HL-60/S4 treated with retinoic acid at 250 ng/mL for 4 days and 3 days (cell line): ENCODE measurements at regions not wholly inside any gene's neighbourhood (a gene's known extent, or its start where the extent isn't known, plus 50 kb on each side); places are given as distances from the start of the nearest gene placed in this dataset.

Experiments
- in situ Hi-C: fragments of 300-500 bp; cut with MboI; formaldehyde crosslinking; loops from 2 replicates; pipeline ENCODE4 v1.7.0; 2022; ENCODE audit warnings: low sequenced_read_pairs

- in situ Hi-C loops: no loop called here
These were observed 114.9 kb downstream of the UQCRFS1 start for GRCh38 chr19:29098091-29098490.

- in situ Hi-C loops: no loop called here
These were observed 116.1 kb downstream of the UQCRFS1 start for GRCh38 chr19:29096896-29097295.

DNA sequence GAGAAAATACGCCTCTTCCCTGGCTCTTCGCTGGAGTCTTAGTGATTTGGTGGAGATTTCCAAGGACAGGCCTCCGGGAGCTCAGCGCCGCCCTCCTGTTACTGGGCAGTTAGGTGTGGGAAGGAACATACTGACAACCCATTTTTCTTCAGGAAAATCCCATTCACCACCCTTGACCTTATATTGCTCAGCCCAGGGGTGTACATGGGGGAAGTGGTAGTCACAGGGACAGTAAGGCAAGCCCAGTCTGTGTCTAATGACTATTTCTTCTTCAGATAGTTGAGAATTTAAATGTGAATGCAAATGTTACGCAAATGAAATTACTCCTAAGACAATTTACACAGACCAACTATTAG lies 119.4 kb downstream of the UQCRFS1 start:
- in situ Hi-C loops: no loop called here

DNA sequence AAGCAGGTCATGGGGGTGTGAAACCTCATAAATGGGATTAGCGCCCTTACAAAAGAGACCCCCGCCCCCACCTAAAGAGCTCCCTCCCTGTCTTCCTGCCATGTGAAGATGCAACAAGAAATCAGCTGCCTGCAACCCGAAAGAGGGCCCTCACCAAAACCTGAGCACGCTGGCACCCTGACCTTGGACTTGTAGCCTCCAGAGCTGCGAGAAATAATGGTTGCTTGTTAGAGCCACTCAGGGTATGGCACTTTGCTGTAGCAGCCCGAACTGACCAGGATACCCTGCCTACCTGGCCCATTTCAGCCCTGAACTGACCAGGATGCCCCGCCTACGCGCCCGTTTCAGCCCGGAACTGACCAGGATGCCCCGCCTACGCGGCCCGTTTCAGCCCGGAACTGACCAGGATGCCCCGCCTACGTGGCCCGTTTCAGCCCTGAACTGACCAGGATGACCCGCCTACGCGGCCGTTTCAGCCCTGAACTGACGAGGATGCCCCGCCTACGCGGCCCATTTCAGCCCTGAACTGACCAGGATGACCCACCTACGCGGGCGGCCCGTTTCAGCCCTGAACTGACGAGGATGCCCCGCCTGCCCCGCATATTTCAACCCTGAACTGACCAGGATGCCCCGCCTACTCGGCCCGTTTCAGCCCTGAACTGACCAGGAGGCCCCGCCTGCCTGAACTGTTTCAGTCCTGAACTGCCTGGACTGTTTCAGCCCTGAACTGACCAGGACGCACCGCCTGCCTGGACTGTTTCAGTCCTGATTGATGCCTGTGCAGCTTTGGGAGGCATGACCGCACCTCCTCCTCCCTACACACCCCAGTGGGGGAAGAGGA lies 120.0 kb downstream of the UQCRFS1 start:
- in situ Hi-C loops: no loop called here

DNA sequence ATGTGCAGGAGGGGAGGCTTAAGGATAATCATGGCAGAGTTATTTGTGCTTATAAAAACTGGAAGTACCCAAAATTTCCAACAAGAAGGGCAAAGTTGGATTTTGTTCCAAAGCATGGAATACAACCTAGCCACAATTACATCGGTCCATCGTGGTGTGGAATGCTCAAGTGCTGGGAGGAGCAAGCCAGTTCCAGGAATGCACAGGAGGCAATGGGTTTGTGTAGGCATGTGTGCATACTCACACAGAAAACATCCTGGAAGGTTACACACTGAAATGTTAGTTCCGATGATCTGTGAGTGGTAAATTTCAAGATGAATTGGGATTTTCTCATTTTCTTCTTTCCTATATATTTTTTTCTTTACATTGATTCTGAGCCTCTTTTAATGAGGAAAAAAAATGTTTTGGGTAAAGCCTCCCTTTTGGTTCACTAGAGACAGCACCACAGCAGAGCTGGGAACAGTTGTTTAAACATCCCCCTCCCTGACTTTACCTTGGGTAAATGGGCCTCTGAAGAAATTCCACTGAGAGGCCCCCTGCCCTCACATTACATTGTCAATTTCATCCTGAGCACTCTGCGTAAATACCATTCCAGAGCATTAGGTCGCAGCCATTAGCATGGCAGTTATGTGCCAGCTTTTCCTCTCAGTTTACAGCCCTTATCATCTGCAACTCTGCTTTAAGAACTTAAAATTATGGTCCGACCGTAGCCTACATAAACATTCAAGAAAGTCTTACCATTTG lies 122.0 kb downstream of the UQCRFS1 start:
- in situ Hi-C loops: no loop called here

DNA sequence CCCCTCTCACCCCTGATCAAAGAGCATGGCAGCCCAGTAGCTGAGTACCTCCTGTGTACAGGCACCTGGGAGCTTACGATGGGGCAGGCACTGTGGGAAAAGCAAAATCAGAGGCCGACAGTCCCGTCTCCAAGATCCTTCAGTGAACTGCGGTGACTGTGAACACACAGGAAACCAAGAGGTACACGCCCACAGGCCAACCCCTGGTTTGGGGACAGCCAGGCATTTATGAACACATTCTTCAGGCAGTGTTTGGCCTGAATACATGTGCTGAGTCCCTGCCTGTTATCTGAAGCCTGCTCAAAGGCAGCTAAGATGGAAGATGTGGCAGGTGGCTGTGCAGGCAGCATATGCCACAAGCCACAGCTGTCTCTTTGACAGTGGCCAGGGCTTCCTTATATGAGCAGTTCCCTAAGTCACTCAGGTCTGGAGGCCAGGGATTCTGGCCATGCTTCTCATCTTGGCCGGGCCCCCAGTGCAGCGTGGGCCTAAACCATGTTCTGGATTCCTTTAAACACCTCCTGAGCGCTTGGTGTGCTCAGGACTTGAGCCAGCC lies 123.6 kb downstream of the UQCRFS1 start:
- in situ Hi-C loops: no loop called here

- in situ Hi-C loops: no loop called here
These were observed 124.2 kb downstream of the UQCRFS1 start for GRCh38 chr19:29088761-29089160.

DNA sequence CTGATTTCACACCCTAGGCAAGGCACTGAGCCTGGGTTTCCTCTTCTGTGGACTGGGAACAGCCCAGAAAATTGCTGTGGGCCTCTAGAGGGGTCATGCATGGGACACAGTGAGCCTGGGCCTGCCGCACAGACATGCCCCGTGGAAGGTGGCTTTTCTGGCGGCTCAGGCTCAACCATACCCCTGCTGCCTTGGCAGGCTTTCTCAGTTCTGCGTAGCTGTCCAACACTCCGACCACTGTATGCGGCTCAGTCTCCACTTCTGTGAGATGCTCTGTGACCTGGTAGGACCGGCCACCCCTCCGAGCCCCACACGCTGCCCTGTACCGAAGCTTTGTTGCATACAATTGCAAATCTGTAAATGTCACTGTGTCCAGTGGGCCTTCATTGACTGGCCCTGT lies 126.3 kb downstream of the UQCRFS1 start:
- in situ Hi-C loops: no loop called here

DNA sequence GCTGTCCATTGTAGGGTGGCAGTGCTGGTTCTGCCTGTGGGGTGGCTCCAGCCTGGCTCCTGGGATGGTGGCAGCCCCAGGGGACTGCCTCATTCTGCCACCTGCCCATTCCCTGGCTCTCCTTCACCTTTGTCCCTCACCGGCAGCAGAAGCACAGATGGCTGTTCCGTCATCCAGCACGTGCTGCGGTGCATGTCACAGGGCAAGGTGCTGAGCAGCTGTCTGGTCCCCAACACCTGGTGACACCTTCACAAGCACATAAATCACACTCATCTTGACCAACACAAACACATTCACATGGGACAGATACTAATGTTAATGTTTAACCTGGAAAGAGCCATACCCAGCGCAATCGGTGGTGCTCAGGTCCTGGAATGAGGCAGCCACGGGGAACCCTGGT lies 126.8 kb downstream of the UQCRFS1 start:
- in situ Hi-C loops: no loop called here

GRCh38 chr19:29085630-29086029 lies 127.3 kb downstream of the UQCRFS1 start:
- in situ Hi-C loops: no loop called here

GRCh38 chr19:29085206-29085605 lies 127.7 kb downstream of the UQCRFS1 start:
- in situ Hi-C loops: no loop called here

- in situ Hi-C loops: no loop called here
These were observed 128.7 kb downstream of the UQCRFS1 start for GRCh38 chr19:29084266-29084665.

DNA sequence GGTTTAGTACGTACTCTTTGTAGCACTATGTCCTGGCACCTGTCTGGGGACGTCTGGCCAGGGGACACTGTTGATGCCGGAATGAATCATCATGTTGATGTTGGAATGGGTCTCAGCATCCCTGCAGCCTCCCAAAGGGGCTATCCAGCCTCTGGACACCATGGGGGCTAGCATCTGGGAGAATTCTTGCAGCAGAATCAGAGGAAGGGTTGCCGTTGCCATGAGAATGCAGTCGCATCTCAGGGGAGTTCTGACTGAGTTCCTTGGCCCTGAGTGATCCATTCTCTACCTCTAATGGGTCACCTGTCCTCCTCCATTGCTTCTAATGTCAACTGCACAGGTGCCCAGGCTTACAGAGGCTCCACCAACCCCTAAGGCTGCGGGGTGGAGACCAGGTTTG lies 129.1 kb downstream of the UQCRFS1 start:
- in situ Hi-C loops: no loop called here

DNA sequence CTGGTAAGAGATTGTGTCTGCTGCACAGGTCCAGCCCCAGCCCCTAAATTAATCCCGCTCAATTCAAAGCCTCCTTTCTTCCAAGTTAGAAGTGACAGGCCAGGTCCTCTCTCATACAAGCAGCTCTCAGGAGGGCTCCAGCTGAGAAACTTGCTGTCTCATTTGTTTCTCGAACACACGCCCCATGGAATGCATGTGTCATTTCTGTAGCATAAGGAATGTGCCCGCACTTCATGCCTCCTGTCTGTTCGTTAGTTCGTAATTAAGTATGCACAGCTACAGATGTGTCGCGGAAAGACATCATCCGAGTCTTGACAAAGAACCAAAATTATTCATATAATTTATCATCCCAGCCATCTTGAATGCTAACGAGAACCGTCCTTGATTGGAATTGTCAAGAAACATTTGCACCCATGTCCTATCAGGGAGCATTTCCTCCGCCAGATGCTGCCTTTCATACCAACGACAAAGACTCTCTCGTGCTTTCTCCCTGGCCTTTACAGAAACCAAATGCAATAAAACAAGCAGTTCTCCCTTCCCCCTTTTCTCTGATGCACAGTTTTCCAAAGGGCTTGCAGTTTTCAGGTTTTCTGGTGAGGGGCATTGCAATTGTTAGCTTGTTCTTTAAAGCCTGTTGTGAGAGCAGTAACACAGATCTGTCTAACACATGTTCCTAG lies 133.5 kb downstream of the UQCRFS1 start:
- in situ Hi-C loops: no loop called here

GRCh38 chr19:29076963-29077362 lies 136.0 kb downstream of the UQCRFS1 start:
- in situ Hi-C loops: no loop called here

DNA sequence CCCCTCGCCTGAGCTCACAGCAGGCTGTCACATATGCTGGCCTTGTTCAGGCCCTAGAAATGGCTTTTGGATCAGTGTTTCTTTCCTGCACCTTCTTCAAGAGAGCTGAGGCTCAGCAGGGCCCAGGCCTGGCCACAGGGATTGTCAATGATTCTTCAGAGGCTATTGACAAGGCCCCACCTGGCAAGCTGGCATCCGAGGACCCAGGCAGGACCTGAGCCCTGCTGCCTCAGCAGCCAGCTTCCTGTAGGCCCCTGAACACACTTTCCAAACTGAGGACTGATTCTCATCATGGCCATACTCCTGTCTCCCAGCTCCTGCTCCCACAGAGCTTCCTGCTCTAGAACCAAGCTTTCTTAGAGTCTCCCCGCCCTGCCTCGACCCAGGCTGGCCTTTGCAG lies 136.8 kb downstream of the UQCRFS1 start:
- in situ Hi-C loops: no loop called here

- in situ Hi-C loops: no loop called here
These were observed 137.8 kb downstream of the UQCRFS1 start for GRCh38 chr19:29075149-29075548.

DNA sequence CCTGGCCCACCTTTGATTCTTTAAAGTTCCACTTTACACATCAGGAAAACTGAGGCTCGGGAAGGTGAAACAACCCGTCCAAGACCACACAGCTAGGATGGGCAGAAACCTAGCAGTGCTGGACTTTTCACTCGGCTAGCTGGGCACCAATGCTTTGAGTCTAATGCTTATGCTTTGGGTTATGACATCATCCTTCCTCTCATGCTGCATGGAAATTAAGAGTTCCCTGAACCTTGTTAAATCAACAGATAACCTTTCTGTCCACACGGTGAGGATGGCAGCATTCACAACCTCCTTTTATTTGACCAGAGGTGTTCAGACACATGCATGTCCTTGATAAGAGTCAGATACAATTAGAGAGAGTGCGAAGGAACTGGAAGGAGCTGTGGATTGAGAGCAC lies 138.4 kb downstream of the UQCRFS1 start:
- in situ Hi-C loops: no loop called here

DNA sequence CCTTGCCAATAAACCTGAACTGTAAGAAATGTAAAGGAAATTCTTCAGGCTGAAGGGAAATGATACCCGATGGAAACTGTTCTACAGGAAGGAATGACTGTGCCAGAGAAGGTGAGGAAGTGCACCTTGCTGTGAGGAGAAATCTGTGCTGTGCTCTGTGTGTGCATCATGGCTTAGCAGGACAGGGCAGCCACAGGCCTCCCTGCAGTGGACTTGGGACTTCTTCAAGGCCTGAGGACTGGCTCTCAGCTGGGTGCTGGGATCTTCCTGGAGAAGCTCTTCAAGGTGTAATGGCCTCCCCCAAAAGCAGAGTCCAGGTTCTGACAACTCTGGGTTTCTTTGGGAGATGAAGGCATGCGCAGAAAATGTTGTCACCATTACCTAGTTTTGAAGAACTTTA lies 145.1 kb downstream of the UQCRFS1 start:
- in situ Hi-C loops: no loop called here

DNA sequence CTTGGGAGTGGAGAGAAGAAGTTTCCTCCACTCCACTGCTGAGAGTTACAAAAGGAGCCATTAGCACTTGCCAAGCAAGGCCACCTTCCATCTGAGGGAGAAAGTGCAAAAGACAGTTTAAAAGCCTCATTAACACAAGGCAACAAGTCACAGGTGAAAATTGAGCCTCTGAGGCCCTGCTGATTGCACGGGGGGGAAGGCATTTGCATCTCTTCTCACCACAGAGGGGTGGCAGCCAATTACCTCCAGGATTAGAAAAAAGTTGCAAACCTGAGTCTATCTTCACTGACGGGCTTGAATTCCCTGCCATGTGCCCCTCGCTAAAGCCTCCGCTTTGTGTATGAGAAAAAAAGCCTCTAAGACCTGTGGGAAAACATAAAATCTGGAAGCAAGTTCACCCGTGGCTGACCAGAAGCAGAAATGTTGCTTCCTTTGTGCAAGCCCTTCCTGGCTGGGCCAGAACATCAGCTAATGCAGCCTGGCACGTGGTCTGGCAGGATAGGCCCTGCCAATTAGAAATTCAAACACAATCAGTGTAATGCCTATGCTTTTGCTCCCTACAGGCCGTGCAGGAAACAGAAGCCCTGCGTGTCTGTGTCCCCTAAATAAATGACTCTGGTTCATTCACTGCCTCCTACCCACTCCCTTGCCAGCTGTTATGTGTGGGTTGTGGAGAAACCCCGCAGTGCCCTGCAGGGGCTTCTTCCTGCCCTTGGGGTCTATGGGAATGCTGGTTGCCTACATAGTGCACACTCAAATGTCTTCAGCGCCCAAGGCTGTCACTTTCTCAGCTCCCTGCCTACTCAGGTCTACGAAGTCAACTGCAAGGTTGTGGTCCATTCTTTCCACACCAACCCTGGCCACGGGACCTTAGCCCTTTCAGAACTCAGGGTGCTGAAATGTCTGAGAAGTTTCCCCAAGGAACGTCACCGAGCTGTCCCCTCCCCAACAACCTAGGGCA lies 150.2 kb downstream of the UQCRFS1 start:
- in situ Hi-C loops: no loop called here
